ENCODE measurements at regions not wholly inside any gene's neighbourhood (a gene's known extent, or its start where the extent isn't known, plus 50 kb on each side); places are given as distances from the start of the nearest gene placed in this dataset.

DNA sequence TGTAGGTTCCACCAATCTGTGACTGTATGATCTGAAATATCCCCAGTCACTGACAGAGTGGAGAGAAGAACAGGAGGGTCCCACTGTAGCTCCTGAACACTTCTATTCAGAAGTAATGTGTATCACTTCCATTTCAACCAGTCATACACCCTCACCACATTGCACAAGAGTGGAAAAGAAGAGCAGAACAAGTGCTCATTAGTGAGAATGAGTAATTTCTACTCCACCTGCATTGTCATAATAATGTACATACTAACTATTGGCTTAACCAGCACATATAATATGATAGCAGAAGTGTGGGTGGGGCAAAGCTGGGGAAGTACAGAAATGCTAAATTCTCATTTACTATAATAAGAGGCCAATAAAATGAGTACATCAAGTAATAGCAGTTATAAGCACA, 342.7 kb downstream of the LMO7 start:
- TF ChIP-seq, protein P1, sequence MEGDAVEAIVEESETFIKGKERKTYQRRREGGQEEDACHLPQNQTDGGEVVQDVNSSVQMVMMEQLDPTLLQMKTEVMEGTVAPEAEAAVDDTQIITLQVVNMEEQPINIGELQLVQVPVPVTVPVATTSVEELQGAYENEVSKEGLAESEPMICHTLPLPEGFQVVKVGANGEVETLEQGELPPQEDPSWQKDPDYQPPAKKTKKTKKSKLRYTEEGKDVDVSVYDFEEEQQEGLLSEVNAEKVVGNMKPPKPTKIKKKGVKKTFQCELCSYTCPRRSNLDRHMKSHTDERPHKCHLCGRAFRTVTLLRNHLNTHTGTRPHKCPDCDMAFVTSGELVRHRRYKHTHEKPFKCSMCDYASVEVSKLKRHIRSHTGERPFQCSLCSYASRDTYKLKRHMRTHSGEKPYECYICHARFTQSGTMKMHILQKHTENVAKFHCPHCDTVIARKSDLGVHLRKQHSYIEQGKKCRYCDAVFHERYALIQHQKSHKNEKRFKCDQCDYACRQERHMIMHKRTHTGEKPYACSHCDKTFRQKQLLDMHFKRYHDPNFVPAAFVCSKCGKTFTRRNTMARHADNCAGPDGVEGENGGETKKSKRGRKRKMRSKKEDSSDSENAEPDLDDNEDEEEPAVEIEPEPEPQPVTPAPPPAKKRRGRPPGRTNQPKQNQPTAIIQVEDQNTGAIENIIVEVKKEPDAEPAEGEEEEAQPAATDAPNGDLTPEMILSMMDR (IDR thresholded peaks at IDR 0.05), result no peak
- TF ChIP-seq POLR2AphosphoS5 (IDR thresholded peaks at IDR 0.05; ENCODE audit: low read depth, low read length), result no peak
- TF ChIP-seq TCF7L2 (IDR thresholded peaks at IDR 0.05; ENCODE audit: low read depth, low read length), result no peak

Data from Panc1 (cell line).